D341Med (cell line): ENCODE measurements at regions not wholly inside any gene's neighbourhood (a gene's known extent, or its start where the extent isn't known, plus 50 kb on each side); places are given as distances from the start of the nearest gene placed in this dataset.

ENCODE experiments used
- DNase-seq: peaks from one replicate; pipeline ENCODE4 v3.0.0; 2012; ENCODE audit warnings: low spot score

GRCh38 chr22:26732284-26732683 is 74.9 kb downstream of the MIAT start:
- DNase-seq, result no peak

- no peak for DNase-seq
Observed at GRCh38 chr22:26734339-26735018, 77.1 kb downstream of the MIAT start.

GRCh38 chr22:26735019-26735409 is 77.6 kb downstream of the MIAT start:
- no peak for DNase-seq

GRCh38 chr22:26737262-26737661 is 79.9 kb downstream of the MIAT start:
- no peak for DNase-seq

- no peak for DNase-seq
Observed at GRCh38 chr22:26740253-26740652, 82.9 kb downstream of the MIAT start.

GRCh38 chr22:26743149-26743548 is 85.8 kb downstream of the MIAT start:
- DNase-seq, result no peak

GRCh38 chr22:26744892-26745808 is 87.8 kb downstream of the MIAT start:
- no peak for DNase-seq

- DNase-seq, result no peak
Observed at GRCh38 chr22:26746311-26746710, 88.9 kb downstream of the MIAT start.

GRCh38 chr22:26748845-26749244 is 91.5 kb downstream of the MIAT start:
- DNase-seq, result no peak

GRCh38 chr22:26751217-26751616 is 93.8 kb downstream of the MIAT start:
- no peak for DNase-seq

GRCh38 chr22:26753125-26753862 is 95.9 kb downstream of the MIAT start:
- DNase-seq, result no peak

GRCh38 chr22:26756675-26757293 is 99.4 kb downstream of the MIAT start:
- peak; percentile 92 for DNase-seq

- DNase-seq, result no peak
Observed at GRCh38 chr22:26757496-26757895, 100.1 kb downstream of the MIAT start.

GRCh38 chr22:26762503-26763472 is 105.4 kb downstream of the MIAT start:
- no peak for DNase-seq

- DNase-seq, result no peak
Observed at GRCh38 chr22:26763633-26764361, 106.4 kb downstream of the MIAT start.

- no peak for DNase-seq
Observed at GRCh38 chr22:26766510-26767350, 109.3 kb downstream of the MIAT start.

GRCh38 chr22:26767351-26768155 is 110.2 kb downstream of the MIAT start:
- DNase-seq, result no peak

- DNase-seq, result no peak
Observed at GRCh38 chr22:26768156-26768515, 110.7 kb downstream of the MIAT start.

GRCh38 chr22:26768952-26769351 is 111.6 kb downstream of the MIAT start:
- DNase-seq, result no peak
